TTC549 (cell line): ENCODE measurements at regions not wholly inside any gene's neighbourhood (a gene's known extent, or its start where the extent isn't known, plus 50 kb on each side); places are given as distances from the start of the nearest gene placed in this dataset.
"Not testable (repeated sequence)": the region's sequence is repeated elsewhere in the genome, so short reads cannot be mapped to it uniquely, and the experiment has no call there.

Experiments used
- FAIRE-seq: peaks from 2 replicates; lab custom pipeline; 2012; peaks lifted over from hg19 to GRCh38; lab: Jason Lieb, UNC

- FAIRE-seq = no peak
These were observed 1745.3 kb downstream of the MRPL39 start for GRCh38 chr21:23861911-23862504.

- FAIRE-seq = no peak
These were observed 1748.4 kb downstream of the MRPL39 start for GRCh38 chr21:23858878-23859277.

DNA sequence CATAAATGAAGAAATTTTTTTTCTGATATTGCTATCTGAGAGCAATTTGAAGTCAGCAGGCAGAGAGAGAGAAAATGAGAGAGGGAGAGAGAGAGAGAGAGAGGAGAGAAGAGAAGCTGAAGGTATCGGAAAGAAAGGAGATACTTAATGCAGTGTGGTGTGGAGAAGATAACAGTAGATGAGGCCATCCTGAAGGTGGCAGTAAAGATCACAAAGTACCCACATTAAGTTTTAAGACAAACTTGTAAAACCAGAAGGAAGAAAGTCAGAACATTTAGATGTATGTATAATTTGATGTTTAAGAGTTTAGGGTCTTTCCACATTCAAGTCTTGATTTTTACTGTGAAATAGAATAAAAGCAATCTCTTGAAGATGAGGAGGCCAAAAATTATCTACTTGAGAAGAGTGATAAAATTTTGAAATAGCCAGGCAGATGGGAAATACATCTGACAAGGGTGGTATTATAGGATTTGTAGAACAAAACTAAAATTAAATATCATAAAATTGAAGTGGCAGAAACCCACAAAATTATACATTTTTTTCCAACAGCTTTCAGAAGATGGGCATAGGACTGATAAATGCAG lies 1753.4 kb downstream of the MRPL39 start:
- FAIRE-seq = no peak

DNA sequence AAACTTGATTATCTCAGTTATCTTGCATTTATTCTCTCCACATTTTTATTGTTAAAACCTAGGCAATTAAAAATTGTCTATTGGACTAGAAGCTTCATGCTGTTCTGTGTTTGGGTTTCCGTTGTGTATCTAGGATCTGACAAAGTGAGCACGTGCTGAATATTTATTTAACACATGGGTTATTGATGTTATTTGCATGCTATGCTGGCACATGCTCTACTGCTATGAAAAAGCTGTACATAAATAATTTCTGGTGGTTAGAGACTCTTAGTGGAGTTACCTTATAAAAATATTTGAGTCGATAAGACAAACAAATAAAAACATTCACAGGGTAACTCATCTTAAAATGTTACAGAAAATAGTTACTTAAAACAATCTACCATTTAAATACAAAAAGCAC lies 1769.7 kb downstream of the MRPL39 start:
- no peak for FAIRE-seq

- no peak for FAIRE-seq
These were observed 1784.5 kb downstream of the MRPL39 start for GRCh38 chr21:23822760-23823159.

DNA sequence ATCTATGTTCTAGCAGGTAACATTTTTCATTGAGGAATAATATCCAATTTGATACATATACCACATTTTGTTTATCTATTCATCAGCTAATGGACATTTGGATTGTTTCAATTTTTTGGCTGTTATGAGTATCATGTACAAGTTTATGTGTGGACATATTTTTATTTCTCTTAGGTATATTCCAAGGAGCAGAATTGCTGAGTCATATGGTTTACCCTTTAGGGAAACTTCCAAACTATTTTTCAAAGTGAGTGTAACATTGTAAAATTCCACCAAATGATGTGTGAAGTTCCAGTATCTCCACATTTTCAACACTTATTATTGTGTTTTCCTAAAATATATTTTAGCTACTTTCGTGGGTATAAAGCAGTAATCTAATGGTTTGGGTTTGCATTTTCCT lies 1789.9 kb downstream of the MRPL39 start:
- FAIRE-seq = no peak

- no peak for FAIRE-seq
These were observed 1794.8 kb downstream of the MRPL39 start for GRCh38 chr21:23812485-23812884.

GRCh38 chr21:23811805-23812204 lies 1795.5 kb downstream of the MRPL39 start:
- no peak for FAIRE-seq

GRCh38 chr21:23809573-23809972 lies 1797.7 kb downstream of the MRPL39 start:
- FAIRE-seq = no peak

- not testable (repeated sequence) for FAIRE-seq
These were observed 1800.2 kb downstream of the MRPL39 start for GRCh38 chr21:23806966-23807548.

GRCh38 chr21:23804866-23805265 lies 1802.4 kb downstream of the MRPL39 start:
- no peak for FAIRE-seq

- FAIRE-seq = no peak
These were observed 1806.0 kb downstream of the MRPL39 start for GRCh38 chr21:23801292-23801691.

DNA sequence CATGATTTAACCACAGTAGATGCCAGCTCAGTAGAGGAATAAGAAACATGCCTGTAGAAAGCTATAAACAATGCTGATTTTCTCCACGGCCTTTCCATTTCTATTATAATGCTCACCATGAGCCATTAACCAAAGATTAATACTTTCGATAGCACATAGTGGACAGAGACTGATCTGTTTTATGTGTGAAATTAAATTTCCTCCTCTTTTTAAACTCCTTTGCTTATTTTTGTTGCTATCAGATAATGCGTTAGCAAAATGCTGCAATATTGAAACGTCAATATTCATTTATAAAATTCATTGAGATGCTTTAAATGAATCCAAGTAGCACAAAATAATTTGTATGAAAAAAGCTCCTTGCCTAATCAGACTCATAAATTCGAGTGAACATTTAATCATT lies 1807.9 kb downstream of the MRPL39 start:
- no peak for FAIRE-seq

GRCh38 chr21:23792300-23792699 lies 1815.0 kb downstream of the MRPL39 start:
- FAIRE-seq = no peak

GRCh38 chr21:23789864-23790263 lies 1817.4 kb downstream of the MRPL39 start:
- FAIRE-seq = no peak

DNA sequence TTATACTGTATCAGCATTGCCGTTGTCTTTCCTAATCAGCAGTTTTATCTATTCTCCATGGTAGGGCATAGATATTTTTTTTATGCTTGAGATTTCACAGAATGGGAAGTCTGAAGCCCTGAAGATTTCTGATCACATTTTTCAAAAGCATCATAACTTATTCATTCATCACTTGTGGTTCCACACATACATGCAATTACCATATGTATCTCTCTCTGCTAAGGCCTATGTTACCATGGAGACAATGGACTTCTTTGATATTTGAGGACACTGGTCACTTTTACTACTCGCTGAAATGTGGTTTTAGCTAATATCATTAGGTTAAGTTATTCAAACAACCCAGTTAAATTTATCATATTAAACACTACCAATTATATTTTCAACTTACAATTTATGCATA lies 1827.0 kb downstream of the MRPL39 start:
- no peak for FAIRE-seq

GRCh38 chr21:23743821-23744220 lies 1863.5 kb downstream of the MRPL39 start:
- FAIRE-seq = no peak

GRCh38 chr21:23740463-23740862 lies 1866.8 kb downstream of the MRPL39 start:
- no peak for FAIRE-seq

GRCh38 chr21:23732776-23733175 lies 1874.5 kb downstream of the MRPL39 start:
- no peak for FAIRE-seq

DNA sequence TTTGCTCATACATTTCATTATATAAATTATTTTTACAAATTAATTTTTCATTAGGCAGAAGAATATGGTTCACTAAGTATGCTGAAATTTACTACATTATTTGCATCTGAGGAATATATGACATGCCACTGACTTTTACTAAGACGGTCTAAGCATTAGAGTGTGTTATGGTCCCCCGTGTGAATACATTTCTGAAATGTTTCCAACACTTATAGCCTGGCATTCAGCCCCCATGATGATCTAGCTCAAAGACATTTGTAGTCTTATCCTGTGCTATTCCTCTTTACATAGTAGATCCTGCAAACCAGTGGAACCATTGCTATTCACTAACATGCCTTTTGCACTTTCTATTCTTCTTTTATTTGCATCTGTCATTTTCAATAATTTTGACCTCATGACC lies 1878.0 kb downstream of the MRPL39 start:
- FAIRE-seq = no peak

DNA sequence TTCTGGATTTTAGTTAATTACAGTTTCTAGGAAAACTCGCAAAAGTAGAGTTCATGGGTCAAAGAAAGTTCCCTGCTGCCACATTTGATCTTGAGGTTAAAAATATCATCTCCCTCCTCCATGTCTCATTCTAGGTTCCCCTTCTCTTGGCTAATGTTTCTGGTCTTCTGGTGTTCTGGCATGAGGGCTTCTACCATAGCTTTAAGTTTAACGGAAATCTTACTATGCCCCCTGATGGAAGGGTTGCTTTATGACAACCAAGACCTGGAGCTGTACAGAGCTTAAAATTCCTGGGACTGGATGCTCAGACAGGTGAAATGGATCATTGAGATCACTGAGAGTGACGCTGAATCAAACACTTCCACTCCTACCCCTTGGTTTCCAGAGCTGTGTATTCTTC lies 1881.7 kb downstream of the MRPL39 start:
- FAIRE-seq = no peak

- FAIRE-seq = no peak
These were observed 1888.6 kb downstream of the MRPL39 start for GRCh38 chr21:23718446-23719285.

DNA sequence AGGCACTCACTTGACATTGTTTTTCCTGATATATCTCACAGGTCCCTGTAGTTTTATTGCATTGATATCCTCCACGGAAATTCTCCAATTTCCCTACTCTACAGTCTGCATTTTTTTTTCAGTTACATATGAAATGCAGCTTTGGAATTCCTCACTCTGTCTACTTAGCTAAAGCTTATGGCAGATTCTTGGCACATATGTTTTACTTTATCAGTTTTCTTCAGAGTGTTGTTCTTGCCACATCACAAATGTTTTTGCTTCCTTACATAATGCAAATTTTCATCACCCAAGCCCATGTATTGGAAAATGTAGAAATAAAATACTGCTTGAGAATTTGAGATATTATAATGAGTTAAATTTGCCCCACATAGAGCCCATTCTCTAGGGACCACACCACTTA lies 1895.1 kb downstream of the MRPL39 start:
- no peak for FAIRE-seq
